SK-N-SH (cell line): ENCODE measurements at regions not wholly inside any gene's neighbourhood (a gene's known extent, or its start where the extent isn't known, plus 50 kb on each side); places are given as distances from the start of the nearest gene placed in this dataset.

Source experiments
- CTCF ChIA-PET: fragments of 300-600, 350-600 bp; formaldehyde crosslinking; extraction: SDS; loops from one replicate; lab custom pipeline; 2021; lab: Yijun Ruan, JAX
- POLR2A ChIA-PET: fragments of 350-600 bp; sonication (Branson Sonifier 250); formaldehyde crosslinking; extraction: SDS; loops from one replicate; lab custom pipeline; 2020; ENCODE audit warnings: antibody characterized with exemption, inconsistent platforms; lab: Yijun Ruan, JAX
- DNase-seq: peaks from one replicate; pipeline ENCODE4 v3.0.0; 2012
- H2AFZ ChIP-seq: fragments of 200-600 bp; sonication (generic); 2 replicates; pipeline ENCODE4 v1.8.1; 2016; ENCODE audit warnings: antibody characterized with exemption, mild to moderate bottlenecking, low read depth
- H3F3A ChIP-seq: fragments of 200-600 bp; sonication (generic); replicated peaks from 2 replicates; pipeline ENCODE3; 2016; ENCODE audit warnings: antibody characterized with exemption, mild to moderate bottlenecking; ENCODE audit not compliant: insufficient read depth
- H3K27ac ChIP-seq, 2 experiments: fragments of 200-500 bp in 1 of 2; fragments of 200-600 bp in 1 of 2; sonication (Bioruptor generic) in 1 of 2; sonication (generic), shearing (Covaris generic) in 1 of 2; 2 replicates each; pipeline versions ENCODE4 v1.5.1 to v1.6.1; 2014 to 2016; ENCODE audit warnings: low read depth in 2 of 2, inconsistent platforms in 1 of 2, low read length in 1 of 2, mild to moderate bottlenecking in 1 of 2, mixed read lengths in 1 of 2
- H3K27me3 ChIP-seq: fragments of 200-600 bp; sonication (generic), shearing (Covaris generic); 2 replicates; pipeline ENCODE4 v1.6.1; 2016; ENCODE audit warnings: mixed run types; ENCODE audit not compliant: insufficient read depth
- H3K36me3 ChIP-seq, 2 experiments: fragments of 200-500 bp in 1 of 2; fragments of 200-600 bp in 1 of 2; sonication (Bioruptor generic) in 1 of 2; sonication (generic) in 1 of 2; replicated peaks in 1 of 2; 2 replicates each; pipeline versions ENCODE3 to v1.5.1; 2014 to 2016; ENCODE audit warnings: low read length in 1 of 2, mild to moderate bottlenecking in 1 of 2; ENCODE audit not compliant: insufficient read depth in 2 of 2, control insufficient read depth in 1 of 2
- H3K4me1 ChIP-seq, 2 experiments: fragments of 200-500 bp in 1 of 2; fragments of 200-600 bp in 1 of 2; sonication (Bioruptor generic) in 1 of 2; sonication (generic), shearing (Covaris generic) in 1 of 2; 2 replicates each; pipeline versions ENCODE4 v1.5.1 to v1.6.1; 2014 to 2016; ENCODE audit warnings: low read depth in 1 of 2, low read length in 1 of 2, mixed run types in 1 of 2; ENCODE audit not compliant: insufficient read depth in 2 of 2, control insufficient read depth in 1 of 2
- H3K4me2 ChIP-seq: fragments of 200-600 bp; sonication (generic), shearing (Covaris generic); 2 replicates; pipeline ENCODE4 v1.6.1; 2017; ENCODE audit warnings: mixed run types
- H3K4me3 ChIP-seq, 2 experiments: fragments of 200-500 bp in 1 of 2; fragments of 200-600 bp in 1 of 2; sonication (Bioruptor generic) in 1 of 2; sonication (generic), shearing (Covaris generic) in 1 of 2; 2 replicates each; pipeline versions ENCODE4 v1.5.1 to v1.8.1; 2014 to 2016; ENCODE audit warnings: low read depth in 2 of 2, inconsistent platforms in 1 of 2, low read length in 1 of 2, mild to moderate bottlenecking in 1 of 2, mixed read lengths in 1 of 2, moderate library complexity in 1 of 2
- H3K79me2 ChIP-seq: fragments of 200-600 bp; sonication (generic); 2 replicates; pipeline ENCODE4 v1.8.1; 2017; ENCODE audit warnings: mild to moderate bottlenecking; ENCODE audit not compliant: insufficient read depth
- H3K9ac ChIP-seq: fragments of 200-600 bp; sonication (generic); 2 replicates; pipeline ENCODE4 v1.6.1; 2017; ENCODE audit warnings: mixed run types
- H3K9me2 ChIP-seq: fragments of 200-600 bp; sonication (generic); 2 replicates; pipeline ENCODE4 v1.6.1; 2017; ENCODE audit warnings: mixed run types
- H3K9me3 ChIP-seq: fragments of 200-600 bp; sonication (generic); 2 replicates; pipeline ENCODE4 v1.6.1; 2017; ENCODE audit warnings: mixed run types, mild to moderate bottlenecking, moderate library complexity
- H4K20me1 ChIP-seq: fragments of 200-600 bp; sonication (generic); 2 replicates; pipeline ENCODE4 v1.6.1; 2017; ENCODE audit warnings: mild to moderate bottlenecking, mixed run types; ENCODE audit not compliant: insufficient read depth
- CHD2 ChIP-seq: fragments of 150-350 bp; IDR thresholded peaks from 2 replicates; pipeline ENCODE4 v1.6.1; 2018; ENCODE audit warnings: low read length; ENCODE audit not compliant: partially characterized antibody
- EP300 ChIP-seq, 2 experiments: IDR thresholded peaks; 2 replicates each; pipeline versions ENCODE4 v1.4.0 to v1.6.1; 2012; ENCODE audit warnings: borderline replicate concordance in 1 of 2, low read depth in 1 of 2, low read length in 1 of 2
- EZH2phosphoT487 ChIP-seq: fragments of 200-600 bp; sonication (generic); IDR thresholded peaks from 2 replicates; pipeline ENCODE4 v1.6.1; 2017; ENCODE audit warnings: low read depth, mixed run types, mild to moderate bottlenecking, antibody characterized with exemption, moderate library complexity, borderline replicate concordance
- FOSL2 ChIP-seq: IDR thresholded peaks from 2 replicates; pipeline ENCODE4 v1.4.0; 2012; ENCODE audit warnings: low read depth, mild to moderate bottlenecking, moderate library complexity, borderline replicate concordance
- FOXJ3 ChIP-seq: sonication (generic); formaldehyde crosslinking; IDR thresholded peaks from 2 replicates; pipeline ENCODE4 v1.5.1; 2020; ENCODE audit warnings: mild to moderate bottlenecking, missing genetic modification reagents
- MEF2A ChIP-seq: IDR thresholded peaks from 2 replicates; pipeline ENCODE4 v1.4.0; 2012; ENCODE audit warnings: low read depth, borderline replicate concordance
- MXI1 ChIP-seq: IDR thresholded peaks from 2 replicates; pipeline ENCODE4 v1.6.1; 2012; ENCODE audit warnings: mild to moderate bottlenecking, low read depth, low read length, improper control_type of control experiment
- POLR2AphosphoS5 ChIP-seq: IDR thresholded peaks from 2 replicates; pipeline ENCODE4 v1.6.1; 2012; ENCODE audit warnings: low read depth, low read length
- RCOR1 ChIP-seq: fragments of 150-350 bp; IDR thresholded peaks from 2 replicates; pipeline ENCODE4 v1.6.1; 2017; ENCODE audit warnings: antibody characterized with exemption, low read length
- TAF1 ChIP-seq: IDR thresholded peaks from 2 replicates; pipeline ENCODE4 v1.6.1; 2012; ENCODE audit warnings: low read depth, mild to moderate bottlenecking, low read length, moderate library complexity, borderline replicate concordance
- WGBS: methylation state at CpG from one replicate; pipeline ENCODE4 v1.1.6; 2017; ENCODE audit warnings: low lambda C conversion rate; 5-methylcytosine and 5-hydroxymethylcytosine counted together
- TF ChIP-seq, protein P1 (sequence below): IDR thresholded peaks from 2 replicates; pipeline ENCODE4 v1.4.0; 2012; ENCODE audit warnings: low read depth
- TF ChIP-seq, protein P2 (sequence below): fragments of 150-350 bp; IDR thresholded peaks from 2 replicates; pipeline ENCODE4 v1.6.1; 2016; ENCODE audit warnings: mild to moderate bottlenecking, low read depth, low read length

- no peak for TF ChIP-seq MEF2A
- TF ChIP-seq MXI1: no peak
- no peak for TF ChIP-seq EP300 (IDR thresholded peaks at IDR 0.05; ENCODE audit: borderline replicate concordance in 1 of 2, low read depth in 1 of 2, low read length in 1 of 2)
- TF ChIP-seq, protein P1, sequence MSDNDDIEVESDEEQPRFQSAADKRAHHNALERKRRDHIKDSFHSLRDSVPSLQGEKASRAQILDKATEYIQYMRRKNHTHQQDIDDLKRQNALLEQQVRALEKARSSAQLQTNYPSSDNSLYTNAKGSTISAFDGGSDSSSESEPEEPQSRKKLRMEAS: no peak
- TF ChIP-seq, protein P2, sequence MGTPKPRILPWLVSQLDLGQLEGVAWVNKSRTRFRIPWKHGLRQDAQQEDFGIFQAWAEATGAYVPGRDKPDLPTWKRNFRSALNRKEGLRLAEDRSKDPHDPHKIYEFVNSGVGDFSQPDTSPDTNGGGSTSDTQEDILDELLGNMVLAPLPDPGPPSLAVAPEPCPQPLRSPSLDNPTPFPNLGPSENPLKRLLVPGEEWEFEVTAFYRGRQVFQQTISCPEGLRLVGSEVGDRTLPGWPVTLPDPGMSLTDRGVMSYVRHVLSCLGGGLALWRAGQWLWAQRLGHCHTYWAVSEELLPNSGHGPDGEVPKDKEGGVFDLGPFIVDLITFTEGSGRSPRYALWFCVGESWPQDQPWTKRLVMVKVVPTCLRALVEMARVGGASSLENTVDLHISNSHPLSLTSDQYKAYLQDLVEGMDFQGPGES: no peak
- no peak for TF ChIP-seq FOXJ3 (CRISPR knock-in tag)
- TF ChIP-seq EZH2phosphoT487: no peak
- TF ChIP-seq POLR2AphosphoS5: no peak
- TF ChIP-seq CHD2: no peak
- no peak for TF ChIP-seq TAF1
Observed at GRCh38 chr4:144518181-144518895, 127.6 kb upstream of the HHIP start (continued).

DNA sequence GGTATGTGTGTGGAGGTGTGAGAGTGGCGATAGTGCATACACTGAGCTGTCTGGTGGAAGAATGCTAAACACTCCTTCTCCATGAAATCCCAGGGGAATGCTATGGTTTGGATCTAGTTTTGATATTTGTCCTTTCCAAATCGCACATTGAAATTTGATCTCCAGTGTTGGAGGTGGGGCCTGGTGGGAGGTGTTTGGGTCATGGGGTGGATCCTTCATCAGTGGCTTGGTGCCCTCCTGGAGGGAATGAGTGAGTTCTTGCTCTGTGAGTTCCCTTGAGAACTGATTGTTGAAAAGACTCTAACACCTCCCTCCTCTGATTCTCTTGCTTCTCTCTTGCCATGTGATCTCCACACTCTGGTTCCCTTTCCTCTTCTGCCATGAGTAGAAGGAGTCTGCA, 114.1 kb upstream of the HHIP start:
- no peak for DNase-seq
- Histone ChIP-seq H2AFZ (no peak overlapping the region), H3K79me2 (no peaks in the 10 kb centered on the region), H3K36me3 (no peaks in the 10 kb centered on the region), H3K4me3 (no peak overlapping the region), H4K20me1 (no peaks in the 10 kb centered on the region), H3K4me2 (no peak overlapping the region), H3K9me2 (no peaks in the 10 kb centered on the region), H3K9ac (no peak overlapping the region), H3K9me3 (no peaks in the 10 kb centered on the region), H3K27ac (no peak overlapping the region), H3K27me3 (peaks cover 3% of the 10 kb centered on the region; the same call in 1 of the 2 replicates), H3F3A (no peaks in the 10 kb centered on the region), H3K4me1 (no peaks in the 10 kb centered on the region)
- ChIA-PET POLR2A (no interaction called here), CTCF (interaction anchor here (0.6 kb wide), 1 partner anchor 20 kb away, joined by 3 read pairs; no protein-coding TSS in a partner anchor)
- TF ChIP-seq, protein P2: no peak
- TF ChIP-seq FOSL2 (no peak), RCOR1 (no peak)
- 45% methylated on average over 2 of the region's 2 CpGs for WGBS
